ENCODE measurements at regions not wholly inside any gene's neighbourhood (a gene's known extent, or its start where the extent isn't known, plus 50 kb on each side); places are given as distances from the start of the nearest gene placed in this dataset.
"Not testable (repeated sequence)": the region's sequence is repeated elsewhere in the genome, so short reads cannot be mapped to it uniquely, and the experiment has no call there.

DNA sequence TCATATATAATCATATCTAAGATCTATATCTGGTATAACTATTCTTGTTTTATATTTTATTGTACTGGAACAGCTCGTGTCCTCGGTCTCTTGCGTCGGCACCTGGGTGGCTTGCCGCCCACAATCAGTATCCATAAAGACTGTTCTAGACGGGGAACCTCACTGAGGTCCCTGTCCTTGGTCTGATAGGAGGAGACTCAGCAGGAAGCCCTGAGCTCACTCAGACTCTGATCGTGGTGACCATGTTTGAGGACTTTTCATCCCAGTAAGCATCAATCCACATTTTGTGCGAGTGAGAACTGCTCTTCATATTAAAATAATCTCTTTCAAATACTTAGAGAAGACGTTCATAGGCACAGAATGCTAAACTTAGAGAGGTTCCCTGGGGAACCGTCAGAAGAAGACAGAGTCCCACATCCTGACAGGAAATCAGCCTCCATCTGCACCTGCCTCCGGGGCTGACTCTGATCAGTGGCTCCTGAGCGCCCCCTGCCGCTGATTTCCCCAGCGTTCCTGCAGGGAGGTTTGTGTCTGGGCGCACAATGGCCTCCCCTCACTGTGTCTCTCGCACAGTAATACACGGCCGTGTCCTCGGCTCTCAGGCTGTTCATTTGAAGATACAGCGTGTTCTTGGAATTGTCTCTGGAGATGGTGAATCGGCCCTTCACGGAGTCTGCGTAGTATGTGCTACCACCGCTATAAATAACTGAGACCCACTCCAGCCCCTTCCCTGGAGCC, 1065.9 kb downstream of the TMEM121 start:
- TF ChIP-seq, protein P1, sequence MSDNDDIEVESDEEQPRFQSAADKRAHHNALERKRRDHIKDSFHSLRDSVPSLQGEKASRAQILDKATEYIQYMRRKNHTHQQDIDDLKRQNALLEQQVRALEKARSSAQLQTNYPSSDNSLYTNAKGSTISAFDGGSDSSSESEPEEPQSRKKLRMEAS (IDR thresholded peaks at IDR 0.05; ENCODE audit: insufficient read depth, insufficient read length) = not testable (repeated sequence)
- not testable (repeated sequence) for TF ChIP-seq POLR2A (IDR thresholded peaks at IDR 0.05; ENCODE audit: low read depth, low read length); POLR2AphosphoS5 (IDR thresholded peaks at IDR 0.05; ENCODE audit: insufficient read depth, low read depth, low read length)
- TF ChIP-seq, protein P2, sequence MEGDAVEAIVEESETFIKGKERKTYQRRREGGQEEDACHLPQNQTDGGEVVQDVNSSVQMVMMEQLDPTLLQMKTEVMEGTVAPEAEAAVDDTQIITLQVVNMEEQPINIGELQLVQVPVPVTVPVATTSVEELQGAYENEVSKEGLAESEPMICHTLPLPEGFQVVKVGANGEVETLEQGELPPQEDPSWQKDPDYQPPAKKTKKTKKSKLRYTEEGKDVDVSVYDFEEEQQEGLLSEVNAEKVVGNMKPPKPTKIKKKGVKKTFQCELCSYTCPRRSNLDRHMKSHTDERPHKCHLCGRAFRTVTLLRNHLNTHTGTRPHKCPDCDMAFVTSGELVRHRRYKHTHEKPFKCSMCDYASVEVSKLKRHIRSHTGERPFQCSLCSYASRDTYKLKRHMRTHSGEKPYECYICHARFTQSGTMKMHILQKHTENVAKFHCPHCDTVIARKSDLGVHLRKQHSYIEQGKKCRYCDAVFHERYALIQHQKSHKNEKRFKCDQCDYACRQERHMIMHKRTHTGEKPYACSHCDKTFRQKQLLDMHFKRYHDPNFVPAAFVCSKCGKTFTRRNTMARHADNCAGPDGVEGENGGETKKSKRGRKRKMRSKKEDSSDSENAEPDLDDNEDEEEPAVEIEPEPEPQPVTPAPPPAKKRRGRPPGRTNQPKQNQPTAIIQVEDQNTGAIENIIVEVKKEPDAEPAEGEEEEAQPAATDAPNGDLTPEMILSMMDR (IDR thresholded peaks at IDR 0.05; ENCODE audit: extremely low read depth in 1 of 2, insufficient read depth in 1 of 2, low read depth in 1 of 2, low read length in 2 of 2) = not testable (repeated sequence)

All from endothelial cell of umbilical vein (primary cell).